Tibial nerve (tissue), 4 donors: ENCODE measurements at regions not wholly inside any gene's neighbourhood (a gene's known extent, or its start where the extent isn't known, plus 50 kb on each side); places are given as distances from the start of the nearest gene placed in this dataset.

Experiments used
- EP300 ChIP-seq, 2 donors: sonication (generic); formaldehyde crosslinking; IDR thresholded peaks; one replicate each; pipeline ENCODE4 v1.6.1; 2017; ENCODE audit warnings: antibody characterized with exemption in 2 of 2, mild to moderate bottlenecking in 1 of 2
- POLR2A ChIP-seq, 2 donors: fragments of 450-650 bp; IDR thresholded peaks; one replicate each; pipeline ENCODE4 v1.6.1; 2017; ENCODE audit warnings: antibody characterized with exemption in 2 of 2, mild to moderate bottlenecking in 2 of 2, moderate library complexity in 2 of 2
- TF ChIP-seq, protein P1 (sequence below), 5 experiments: fragments of 200-600 bp in 3 of 5; fragments of 450-650 bp in 2 of 5; sonication (generic) in 3 of 5; IDR thresholded peaks; one replicate each; pipeline ENCODE4 v1.5.1; 2016 to 2019; ENCODE audit warnings: antibody characterized with exemption in 5 of 5, mild to moderate bottlenecking in 3 of 5, moderate library complexity in 2 of 5

DNA sequence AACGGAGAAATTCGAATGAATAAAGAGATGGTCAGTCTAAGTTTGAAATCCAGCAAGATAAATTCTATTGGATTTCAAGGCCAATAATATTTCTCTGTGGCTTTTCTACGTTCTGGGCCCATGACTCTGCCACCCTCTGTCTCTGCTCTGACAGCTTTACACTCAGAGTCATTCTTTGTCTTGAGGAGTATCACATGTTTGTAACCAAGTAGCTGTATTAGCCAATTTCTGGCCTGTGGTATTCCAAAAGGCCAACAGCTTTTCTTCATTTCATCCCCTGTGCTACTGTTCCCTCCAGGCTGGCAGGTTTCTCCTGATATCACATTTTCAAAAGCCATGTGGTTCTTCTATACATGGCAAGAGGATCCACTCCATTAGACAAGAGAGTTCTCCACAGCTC lies 324.1 kb upstream of the CNTN4 start:
- TF ChIP-seq, protein P1, sequence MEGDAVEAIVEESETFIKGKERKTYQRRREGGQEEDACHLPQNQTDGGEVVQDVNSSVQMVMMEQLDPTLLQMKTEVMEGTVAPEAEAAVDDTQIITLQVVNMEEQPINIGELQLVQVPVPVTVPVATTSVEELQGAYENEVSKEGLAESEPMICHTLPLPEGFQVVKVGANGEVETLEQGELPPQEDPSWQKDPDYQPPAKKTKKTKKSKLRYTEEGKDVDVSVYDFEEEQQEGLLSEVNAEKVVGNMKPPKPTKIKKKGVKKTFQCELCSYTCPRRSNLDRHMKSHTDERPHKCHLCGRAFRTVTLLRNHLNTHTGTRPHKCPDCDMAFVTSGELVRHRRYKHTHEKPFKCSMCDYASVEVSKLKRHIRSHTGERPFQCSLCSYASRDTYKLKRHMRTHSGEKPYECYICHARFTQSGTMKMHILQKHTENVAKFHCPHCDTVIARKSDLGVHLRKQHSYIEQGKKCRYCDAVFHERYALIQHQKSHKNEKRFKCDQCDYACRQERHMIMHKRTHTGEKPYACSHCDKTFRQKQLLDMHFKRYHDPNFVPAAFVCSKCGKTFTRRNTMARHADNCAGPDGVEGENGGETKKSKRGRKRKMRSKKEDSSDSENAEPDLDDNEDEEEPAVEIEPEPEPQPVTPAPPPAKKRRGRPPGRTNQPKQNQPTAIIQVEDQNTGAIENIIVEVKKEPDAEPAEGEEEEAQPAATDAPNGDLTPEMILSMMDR (IDR thresholded peaks at IDR 0.05) = no peak
- no peak for TF ChIP-seq POLR2A (IDR thresholded peaks at IDR 0.05)
- TF ChIP-seq EP300 (IDR thresholded peaks at IDR 0.05) = no peak
